Gastroesophageal sphincter (tissue), 3 donors: ENCODE measurements at regions not wholly inside any gene's neighbourhood (a gene's known extent, or its start where the extent isn't known, plus 50 kb on each side); places are given as distances from the start of the nearest gene placed in this dataset.

Experiments
- EP300 ChIP-seq: sonication (generic); formaldehyde crosslinking; IDR thresholded peaks from one replicate; pipeline ENCODE4 v1.6.1; 2017; ENCODE audit warnings: antibody characterized with exemption, mild to moderate bottlenecking
- POLR2A ChIP-seq, 2 donors: fragments of 450-650 bp; IDR thresholded peaks; one replicate each; pipeline ENCODE4 v1.6.1; 2017; ENCODE audit warnings: antibody characterized with exemption in 2 of 2, mild to moderate bottlenecking in 2 of 2, moderate library complexity in 1 of 2
- POLR2AphosphoS5 ChIP-seq: sonication (generic); formaldehyde crosslinking; IDR thresholded peaks from one replicate; pipeline ENCODE4 v1.6.1; 2017; ENCODE audit warnings: antibody characterized with exemption
- TF ChIP-seq, protein P1 (sequence below), 4 experiments: fragments of 200-600 bp in 2 of 4; fragments of 450-650 bp in 2 of 4; sonication (generic) in 1 of 4; IDR thresholded peaks; one replicate each; pipeline ENCODE4 v1.5.1; 2017 to 2019; ENCODE audit warnings: antibody characterized with exemption in 4 of 4, mild to moderate bottlenecking in 2 of 4, moderate library complexity in 2 of 4

DNA sequence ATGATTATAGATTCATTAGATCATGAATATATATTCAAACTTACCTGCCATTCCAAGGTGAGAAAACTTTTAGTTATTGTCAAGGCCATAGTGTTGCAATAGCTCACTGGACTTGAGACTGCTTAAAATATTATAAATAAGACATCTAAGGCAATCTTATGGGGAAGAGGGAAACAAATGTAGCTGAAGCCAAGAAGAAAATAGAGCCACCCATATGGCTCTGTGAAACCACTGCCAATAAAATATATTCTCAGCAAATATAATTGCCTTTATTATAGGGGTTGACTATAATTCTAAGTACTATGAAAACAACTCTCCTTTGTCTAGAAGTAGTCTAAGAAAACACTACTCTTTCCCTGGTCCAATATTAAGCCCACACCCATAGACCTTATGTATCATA is 938.5 kb downstream of the FSTL5 start:
- TF ChIP-seq POLR2AphosphoS5 (no peak), POLR2A (IDR thresholded peaks at IDR 0.05) (no peak), EP300 (no peak)
- TF ChIP-seq, protein P1, sequence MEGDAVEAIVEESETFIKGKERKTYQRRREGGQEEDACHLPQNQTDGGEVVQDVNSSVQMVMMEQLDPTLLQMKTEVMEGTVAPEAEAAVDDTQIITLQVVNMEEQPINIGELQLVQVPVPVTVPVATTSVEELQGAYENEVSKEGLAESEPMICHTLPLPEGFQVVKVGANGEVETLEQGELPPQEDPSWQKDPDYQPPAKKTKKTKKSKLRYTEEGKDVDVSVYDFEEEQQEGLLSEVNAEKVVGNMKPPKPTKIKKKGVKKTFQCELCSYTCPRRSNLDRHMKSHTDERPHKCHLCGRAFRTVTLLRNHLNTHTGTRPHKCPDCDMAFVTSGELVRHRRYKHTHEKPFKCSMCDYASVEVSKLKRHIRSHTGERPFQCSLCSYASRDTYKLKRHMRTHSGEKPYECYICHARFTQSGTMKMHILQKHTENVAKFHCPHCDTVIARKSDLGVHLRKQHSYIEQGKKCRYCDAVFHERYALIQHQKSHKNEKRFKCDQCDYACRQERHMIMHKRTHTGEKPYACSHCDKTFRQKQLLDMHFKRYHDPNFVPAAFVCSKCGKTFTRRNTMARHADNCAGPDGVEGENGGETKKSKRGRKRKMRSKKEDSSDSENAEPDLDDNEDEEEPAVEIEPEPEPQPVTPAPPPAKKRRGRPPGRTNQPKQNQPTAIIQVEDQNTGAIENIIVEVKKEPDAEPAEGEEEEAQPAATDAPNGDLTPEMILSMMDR (IDR thresholded peaks at IDR 0.05): no peak
